Right ventricle myocardium inferior (tissue), 1 donor: ENCODE measurements at regions not wholly inside any gene's neighbourhood (a gene's known extent, or its start where the extent isn't known, plus 50 kb on each side); places are given as distances from the start of the nearest gene placed in this dataset.

ENCODE experiments used
- ATAC-seq: fragments of 200-7000 bp; cut with Tn5 transposase; one replicate; pipeline ENCODE4 v1.9.1; 2020; ENCODE audit warnings: mild to moderate bottlenecking, moderate library complexity
- DNase-seq: peaks from one replicate; pipeline ENCODE4 v3.0.0; 2021; ENCODE audit errors: missing footprints
- intact Hi-C: fragments of 100-400 bp; cut with DNase I; formaldehyde crosslinking; loops from one replicate; pipeline ENCODE4 v1.11.0; 2022
- donor health status: DM: no; HTN: yes; CAD: no; lungs with severe emphysema.

GRCh38 chr4:182136201-182136600 lies 107.0 kb upstream of the TENM3 start:
- ATAC-seq = no peak
- no peak for DNase-seq
- intact Hi-C loops = no loop called here

- intact Hi-C loops = no loop called here
- DNase-seq (no peak), ATAC-seq (no peak)
Measured at GRCh38 chr4:182137343-182137742, 105.9 kb upstream of the TENM3 start.

- intact Hi-C loops = no loop called here
- DNase-seq (no peak), ATAC-seq (no peak)
Measured at GRCh38 chr4:182139491-182139890, 103.7 kb upstream of the TENM3 start.

GRCh38 chr4:182140547-182140946 lies 102.7 kb upstream of the TENM3 start:
- intact Hi-C loops = no loop called here
- DNase-seq (no peak), ATAC-seq (no peak)

GRCh38 chr4:182141061-182141460 lies 102.1 kb upstream of the TENM3 start:
- intact Hi-C loops = no loop called here
- DNase-seq = no peak

DNA sequence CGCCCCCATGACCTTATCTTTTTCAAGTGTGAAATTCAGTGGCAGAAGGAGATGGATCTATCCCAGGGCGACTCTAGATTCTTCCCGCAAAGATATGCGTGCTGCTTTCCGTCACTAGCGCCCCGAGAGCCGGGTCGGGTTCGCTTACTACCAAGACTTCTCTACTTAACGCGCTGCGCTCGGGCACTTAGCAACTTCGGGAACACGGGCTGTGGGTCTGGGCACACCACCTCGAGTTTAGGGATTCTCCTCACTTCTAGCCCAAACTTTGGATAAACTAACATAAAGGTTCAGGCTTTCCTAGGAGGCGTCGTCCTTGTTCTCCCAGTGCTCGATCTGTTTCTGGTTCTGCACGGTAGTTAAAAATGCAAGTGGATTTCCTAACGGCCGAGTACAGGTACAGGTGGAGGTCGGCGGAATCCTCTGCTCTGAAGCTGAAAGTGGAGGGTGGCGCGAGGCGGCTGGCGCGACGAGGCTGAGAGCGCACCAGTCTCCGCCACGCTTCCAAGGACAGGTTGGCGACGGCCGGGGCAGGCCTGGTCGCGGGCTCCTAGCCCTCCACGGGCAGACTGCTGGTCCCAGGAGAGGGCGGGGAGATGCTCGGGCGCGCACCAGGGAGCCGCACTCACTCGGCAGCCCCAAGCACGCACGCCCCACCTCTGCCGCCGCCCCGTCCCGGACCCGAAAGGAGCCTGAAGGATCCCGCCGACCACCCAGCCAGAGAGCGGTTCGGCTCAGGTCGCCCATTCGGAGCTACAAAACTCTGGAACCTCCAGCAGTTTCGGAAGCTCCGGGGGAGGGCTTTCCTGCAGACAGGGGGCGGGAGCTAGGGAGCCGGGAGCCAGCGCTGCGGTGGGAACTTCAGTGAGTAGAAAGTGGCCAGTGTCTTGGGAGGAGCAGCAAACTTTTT lies 100.8 kb upstream of the TENM3 start:
- intact Hi-C loops = no loop called here
- DNase-seq (no peak), ATAC-seq (no peak)

More at GRCh38 chr4:182141061-182141460, 102.1 kb upstream of the TENM3 start:
- no peak for ATAC-seq

GRCh38 chr4:182143086-182143821 lies 99.9 kb upstream of the TENM3 start:
- ATAC-seq = no peak
- intact Hi-C loops = no loop called here
- no peak for DNase-seq

- intact Hi-C loops = no loop called here
- DNase-seq (no peak), ATAC-seq (no peak)
Measured at GRCh38 chr4:182143822-182144625, 99.2 kb upstream of the TENM3 start.

GRCh38 chr4:182144626-182145333 lies 98.4 kb upstream of the TENM3 start:
- ATAC-seq = no peak
- DNase-seq = no peak
- intact Hi-C loops = no loop called here

- intact Hi-C loops = no loop called here
- no peak for DNase-seq
- no peak for ATAC-seq
Measured at GRCh38 chr4:182145334-182145905, 97.8 kb upstream of the TENM3 start.

- ATAC-seq (no peak), DNase-seq (no peak)
- intact Hi-C loops = no loop called here
Measured at GRCh38 chr4:182147391-182147790, 95.8 kb upstream of the TENM3 start.

DNA sequence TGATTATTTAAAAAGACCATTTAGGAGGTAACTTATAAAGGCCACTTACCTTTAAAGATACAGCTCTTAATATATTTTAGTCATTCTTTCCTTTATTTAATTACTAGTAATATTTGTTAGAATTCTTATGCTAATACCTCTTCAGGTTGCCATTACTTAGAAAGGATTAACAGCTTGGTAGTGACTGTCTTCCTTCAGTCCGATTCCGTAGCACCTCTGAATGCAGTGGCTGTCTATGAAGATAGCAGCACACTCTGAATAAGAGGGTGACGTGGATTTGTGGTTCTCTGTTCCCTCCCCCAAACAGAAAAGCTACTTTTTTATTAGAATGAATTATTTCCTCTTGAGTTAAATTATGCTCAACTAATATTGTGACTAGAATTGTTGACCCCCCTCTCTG lies 92.6 kb upstream of the TENM3 start:
- DNase-seq (no peak), ATAC-seq (no peak)
- intact Hi-C loops = no loop called here

DNA sequence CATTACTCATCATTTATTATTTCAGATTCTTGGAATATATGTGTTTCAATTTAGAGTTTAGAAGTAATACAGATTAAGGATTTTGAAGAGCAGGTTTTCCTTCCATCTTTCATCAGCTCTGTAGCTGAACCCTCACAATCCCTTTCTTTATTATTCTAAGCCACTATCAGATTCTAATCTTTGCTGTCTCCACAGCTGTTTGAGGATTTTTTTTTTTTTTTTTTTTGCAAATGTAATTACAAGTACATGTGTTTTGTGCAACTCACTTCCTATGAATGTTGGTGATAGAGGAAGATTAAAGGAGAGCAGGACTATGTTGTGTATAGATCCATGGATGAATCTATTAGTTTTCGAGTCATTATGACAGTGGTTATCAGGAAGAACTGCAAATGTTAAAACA lies 87.4 kb upstream of the TENM3 start:
- intact Hi-C loops = no loop called here
- DNase-seq (no peak), ATAC-seq (no peak)

DNA sequence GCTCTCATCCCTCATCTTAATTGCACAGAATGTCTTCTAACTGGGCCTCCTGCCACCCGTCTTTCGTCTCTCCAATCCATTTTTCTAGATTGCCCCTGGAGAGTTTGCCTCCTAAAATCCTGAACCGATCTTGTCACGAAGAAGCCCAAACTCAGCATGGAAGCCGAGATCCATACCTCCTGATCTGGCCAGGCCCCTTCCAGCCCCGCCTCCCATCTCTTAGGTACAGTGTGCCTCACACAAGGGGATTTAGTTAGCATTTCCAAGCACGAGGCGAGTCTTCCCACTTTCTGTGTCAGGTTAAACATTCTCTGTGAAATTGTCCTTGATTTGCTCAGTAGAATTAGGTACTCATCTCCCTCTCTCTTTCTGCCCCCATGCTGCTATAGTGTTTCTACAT lies 80.0 kb upstream of the TENM3 start:
- DNase-seq (no peak), ATAC-seq (no peak)
- intact Hi-C loops = no loop called here

DNA sequence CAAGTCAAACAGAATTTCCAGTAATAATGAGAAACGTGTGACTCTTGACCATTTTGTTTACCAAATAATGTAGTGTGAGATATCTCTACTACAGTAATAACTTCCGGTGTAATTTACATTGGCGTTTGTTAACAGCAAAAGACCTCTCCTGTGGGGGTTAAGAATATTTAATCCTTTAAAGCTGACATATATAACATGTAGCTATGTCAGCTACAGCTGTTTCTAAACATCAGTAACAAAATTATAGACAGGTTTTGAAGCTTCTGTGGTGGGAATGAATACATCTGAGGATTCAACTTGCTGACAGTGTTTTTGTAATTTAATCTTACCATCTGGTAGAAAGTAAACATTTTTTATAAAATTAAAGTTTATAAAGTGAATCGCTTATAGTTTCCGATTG lies 73.6 kb upstream of the TENM3 start:
- DNase-seq (no peak), ATAC-seq (no peak)
- intact Hi-C loops = no loop called here

DNA sequence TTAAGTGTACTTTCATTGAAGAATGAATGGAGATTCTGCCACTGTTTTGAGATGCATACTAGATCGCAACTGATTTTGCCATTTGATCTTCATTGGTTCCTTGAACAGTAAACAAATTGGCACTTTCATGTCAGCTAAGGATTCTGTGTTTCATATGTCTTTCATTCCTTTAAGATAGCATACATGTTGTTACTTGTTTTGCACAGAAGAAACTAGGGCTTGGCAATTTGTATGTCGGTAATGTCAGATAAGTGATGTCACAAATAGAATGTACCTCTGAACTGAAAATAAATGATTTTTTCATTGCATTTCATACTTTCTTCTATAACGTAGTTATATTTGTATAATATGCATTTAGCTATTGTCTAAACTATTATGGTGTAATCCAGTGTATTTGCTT lies 73.2 kb upstream of the TENM3 start:
- intact Hi-C loops = no loop called here
- ATAC-seq (no peak), DNase-seq (no peak)

GRCh38 chr4:182170417-182170935 lies 72.7 kb upstream of the TENM3 start:
- no peak for ATAC-seq
- no peak for DNase-seq
- intact Hi-C loops = no loop called here

GRCh38 chr4:182174979-182175378 lies 68.2 kb upstream of the TENM3 start:
- DNase-seq = no peak
- no peak for ATAC-seq
- intact Hi-C loops = no loop called here
